ENCODE measurements at regions not wholly inside any gene's neighbourhood (a gene's known extent, or its start where the extent isn't known, plus 50 kb on each side); places are given as distances from the start of the nearest gene placed in this dataset.
"Not testable (repeated sequence)": the region's sequence is repeated elsewhere in the genome, so short reads cannot be mapped to it uniquely, and the experiment has no call there.

DNA sequence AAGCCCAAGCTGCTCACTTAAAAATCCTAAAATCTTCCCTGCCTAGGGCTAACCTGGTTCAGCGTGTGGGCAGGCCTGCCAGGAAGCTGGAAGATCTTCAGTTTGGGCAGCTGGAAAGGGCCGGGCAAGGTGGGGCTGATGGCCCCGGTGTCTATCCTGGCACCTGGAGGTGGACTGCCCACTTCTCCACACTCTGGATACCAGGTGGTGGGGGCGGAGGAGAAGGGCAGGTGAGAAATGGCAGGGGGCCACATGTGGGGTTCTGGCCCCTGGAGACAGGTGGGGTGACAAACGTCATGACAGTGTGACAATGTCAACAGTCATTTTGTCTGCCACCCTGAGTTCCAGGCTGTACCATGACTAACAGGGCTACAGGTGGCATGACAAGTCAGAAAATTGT is 78.5 kb upstream of the C16orf82 start:
- DNase-seq: no peak
- no peak for ATAC-seq
- Mint-ChIP-seq H3K4me3 (no peak overlapping the region), H3K4me1 (ENCODE audit: low read depth) (no peaks in the 10 kb centered on the region), H3K9me3 (no peaks in the 10 kb centered on the region), H3K27me3 (ENCODE audit: low read depth) (peaks cover 21% of the 10 kb centered on the region), H3K36me3 (ENCODE audit: insufficient read depth) (no peaks in the 10 kb centered on the region)

DNA sequence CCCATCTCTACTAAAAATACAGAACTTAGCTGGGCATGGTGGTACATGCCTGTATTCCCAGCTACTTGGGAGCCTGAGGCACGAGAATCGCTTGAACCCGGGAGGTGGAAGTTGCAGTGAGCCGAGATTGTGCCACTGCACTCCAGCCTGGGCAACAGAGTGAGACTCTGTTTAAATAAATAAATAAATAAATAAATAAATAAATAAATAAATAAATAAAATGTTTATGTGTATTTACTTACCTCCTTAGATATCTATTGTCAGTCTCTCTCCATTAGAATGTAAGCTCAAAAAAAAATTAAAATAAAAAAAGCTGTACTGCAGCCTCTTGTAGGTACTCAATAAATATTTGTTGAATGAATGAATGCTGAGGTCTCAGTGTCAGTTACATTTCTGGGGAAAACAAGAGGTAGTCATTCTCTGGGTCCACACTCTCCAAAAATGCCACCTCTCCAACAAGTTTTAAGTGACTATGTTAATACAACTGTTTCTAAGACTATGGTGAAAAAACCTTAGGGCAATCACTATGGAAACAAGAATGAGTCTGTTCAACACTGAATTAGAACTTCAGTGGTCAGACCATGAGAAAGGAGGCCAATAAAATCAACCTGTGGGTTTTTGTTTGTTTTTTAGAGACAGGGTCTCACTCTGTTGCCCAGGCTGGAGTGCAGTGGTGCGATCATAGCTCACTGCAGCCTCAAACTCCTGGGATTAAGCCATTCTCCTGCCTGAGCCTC is 76.2 kb upstream of the C16orf82 start:
- H3K4me1 Mint-ChIP-seq (ENCODE audit: low read depth); DNase-seq; ATAC-seq; H3K36me3 Mint-ChIP-seq (ENCODE audit: insufficient read depth); H3K4me3 Mint-ChIP-seq; H3K9me3 Mint-ChIP-seq: not testable (repeated sequence)
- H3K27me3 Mint-ChIP-seq (ENCODE audit: low read depth): peaks cover 20% of the 10 kb centered on the region

- DNase-seq (no peak), ATAC-seq (no peak)
- H3K4me3 Mint-ChIP-seq: no peak overlapping the region
- H3K4me1 Mint-ChIP-seq (ENCODE audit: low read depth): no peaks in the 10 kb centered on the region
- H3K36me3 Mint-ChIP-seq (ENCODE audit: insufficient read depth): no peaks in the 10 kb centered on the region
- peaks cover 6% of the 10 kb centered on the region for H3K9me3 Mint-ChIP-seq
- H3K27me3 Mint-ChIP-seq (ENCODE audit: low read depth): peaks cover 18% of the 10 kb centered on the region
Measured at GRCh38 chr16:26992666-26993349, 73.9 kb upstream of the C16orf82 start.

- H3K36me3 Mint-ChIP-seq (ENCODE audit: insufficient read depth): no peaks in the 10 kb centered on the region
- DNase-seq (no peak), ATAC-seq (no peak)
- H3K4me3 Mint-ChIP-seq: no peak overlapping the region
- H3K27me3 Mint-ChIP-seq (ENCODE audit: low read depth): peaks cover 19% of the 10 kb centered on the region
- H3K9me3 Mint-ChIP-seq: peaks cover 6% of the 10 kb centered on the region
- H3K4me1 Mint-ChIP-seq (ENCODE audit: low read depth): no peaks in the 10 kb centered on the region
Measured at GRCh38 chr16:26993511-26993910, 73.2 kb upstream of the C16orf82 start.

GRCh38 chr16:26993963-26994362 is 72.8 kb upstream of the C16orf82 start:
- Mint-ChIP-seq H3K27me3 (ENCODE audit: low read depth) (peaks cover 24% of the 10 kb centered on the region), H3K4me1 (ENCODE audit: low read depth) (no peaks in the 10 kb centered on the region), H3K36me3 (ENCODE audit: insufficient read depth) (no peaks in the 10 kb centered on the region), H3K9me3 (peaks cover 6% of the 10 kb centered on the region), H3K4me3 (no peak overlapping the region)
- DNase-seq: no peak
- ATAC-seq: no peak

- H3K9me3 Mint-ChIP-seq: peaks cover 6% of the 10 kb centered on the region
- H3K27me3 Mint-ChIP-seq (ENCODE audit: low read depth): peaks cover 30% of the 10 kb centered on the region
- DNase-seq (no peak), ATAC-seq (no peak)
- H3K4me1 Mint-ChIP-seq (ENCODE audit: low read depth): no peaks in the 10 kb centered on the region
- no peaks in the 10 kb centered on the region for H3K36me3 Mint-ChIP-seq (ENCODE audit: insufficient read depth)
- H3K4me3 Mint-ChIP-seq: no peak overlapping the region
Measured at GRCh38 chr16:26995522-26995921, 71.2 kb upstream of the C16orf82 start.

- Mint-ChIP-seq H3K4me3 (no peak overlapping the region), H3K4me1 (ENCODE audit: low read depth) (no peaks in the 10 kb centered on the region)
Measured at GRCh38 chr16:27005386-27005785, 61.3 kb upstream of the C16orf82 start.

More at GRCh38 chr16:27005386-27005785, 61.3 kb upstream of the C16orf82 start:
- ATAC-seq: no peak
- no peak for DNase-seq
- no peaks in the 10 kb centered on the region for H3K36me3 Mint-ChIP-seq (ENCODE audit: insufficient read depth)
- peaks cover 16% of the 10 kb centered on the region for H3K9me3 Mint-ChIP-seq
- H3K27me3 Mint-ChIP-seq (ENCODE audit: low read depth): peaks cover 31% of the 10 kb centered on the region
